ENCODE measurements at regions not wholly inside any gene's neighbourhood (a gene's known extent, or its start where the extent isn't known, plus 50 kb on each side); places are given as distances from the start of the nearest gene placed in this dataset.

GRCh38 chr13:26941345-26942174, 181.0 kb upstream of the GPR12 start:
- no peak overlapping the region for H3K27ac ChIP-seq (ENCODE audit: low read depth in 2 of 2, low read length in 2 of 2)
- no peak overlapping the region for H3K9ac ChIP-seq (ENCODE audit: low read length in 3 of 3)
- intact Hi-C loops (cut with DNase I) = no loop called here
- no peaks in the 10 kb centered on the region for H3K27me3 ChIP-seq (ENCODE audit: control insufficient read depth, insufficient read depth, low read length)
- no peaks in the 10 kb centered on the region for H3K4me1 ChIP-seq (ENCODE audit: control insufficient read depth in 2 of 3, insufficient read depth in 2 of 3, low read depth in 1 of 3, low read length in 3 of 3)
- no peaks in the 10 kb centered on the region for H3K36me3 ChIP-seq (ENCODE audit: control insufficient read depth in 2 of 3, insufficient read depth in 3 of 3, low read length in 3 of 3)
- no peak for TF ChIP-seq CTCF (IDR thresholded peaks at IDR 0.05; ENCODE audit: borderline replicate concordance, extremely low read depth, insufficient read depth)
- FAIRE-seq = no peak
- no peak overlapping the region for H3K4me3 ChIP-seq (ENCODE audit: low read length in 3 of 3)
- no peak for DNase-seq
- no peaks in the 10 kb centered on the region for H3K9me3 ChIP-seq (ENCODE audit: control insufficient read depth in 2 of 3, insufficient read depth in 1 of 3, low read length in 3 of 3)

DNA sequence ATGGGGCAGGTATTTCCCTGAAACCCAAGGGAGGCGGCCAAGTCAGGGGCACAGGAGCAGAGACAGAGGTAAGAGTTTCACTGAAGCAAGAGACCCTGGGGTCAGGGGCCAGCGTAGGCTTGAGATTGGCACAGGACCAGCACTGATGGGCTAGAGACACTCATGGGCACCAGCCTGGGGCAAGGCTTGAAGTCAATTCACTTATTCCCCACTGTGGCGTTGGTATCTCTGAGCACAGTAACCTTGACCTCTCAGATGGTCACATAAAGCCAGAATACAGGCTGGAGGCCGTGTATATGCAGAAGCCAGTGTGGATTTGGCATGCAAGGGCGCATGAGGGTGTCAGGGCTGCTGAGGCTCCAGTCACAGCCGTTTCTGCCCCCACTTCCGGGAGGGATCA, 173.5 kb upstream of the GPR12 start:
- no peaks in the 10 kb centered on the region for H3K4me1 ChIP-seq (ENCODE audit: control insufficient read depth in 2 of 3, insufficient read depth in 2 of 3, low read depth in 1 of 3, low read length in 3 of 3)
- H3K36me3 ChIP-seq (ENCODE audit: control insufficient read depth in 2 of 3, insufficient read depth in 3 of 3, low read length in 3 of 3) = no peaks in the 10 kb centered on the region
- TF ChIP-seq CTCF (IDR thresholded peaks at IDR 0.05; ENCODE audit: borderline replicate concordance, extremely low read depth, insufficient read depth) = no peak
- no peak overlapping the region for H3K27ac ChIP-seq (ENCODE audit: low read depth in 2 of 2, low read length in 2 of 2)
- H3K9me3 ChIP-seq (ENCODE audit: control insufficient read depth in 2 of 3, insufficient read depth in 1 of 3, low read length in 3 of 3) = no peaks in the 10 kb centered on the region
- intact Hi-C loops (cut with DNase I) = loop anchor here (10.0 kb wide), 1 partner anchor 219 kb away; no protein-coding TSS in a partner anchor
- no peak for DNase-seq
- H3K9ac ChIP-seq (ENCODE audit: low read length in 3 of 3) = no peak overlapping the region
- H3K4me3 ChIP-seq (ENCODE audit: low read length in 3 of 3) = no peak overlapping the region
- FAIRE-seq = no peak
- no peaks in the 10 kb centered on the region for H3K27me3 ChIP-seq (ENCODE audit: control insufficient read depth, insufficient read depth, low read length)

DNA sequence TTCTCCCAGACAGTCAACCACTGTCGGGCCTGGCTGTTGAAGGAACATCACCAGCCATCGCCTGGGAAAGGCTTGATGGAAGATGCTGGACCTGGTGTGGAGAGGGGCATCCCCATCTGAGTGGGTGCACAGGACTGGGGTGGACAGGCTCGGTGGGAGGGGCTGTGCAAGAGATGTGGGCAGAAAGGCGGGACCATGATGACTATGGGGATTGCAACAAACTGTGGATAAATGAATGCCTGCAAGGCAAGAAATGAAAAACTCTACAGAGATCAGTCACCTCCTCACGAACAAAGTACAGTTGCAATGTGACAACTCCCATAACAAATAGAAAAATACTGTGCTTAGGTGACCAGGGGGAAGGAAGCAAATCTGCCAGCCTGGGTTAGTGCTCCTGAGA, 171.9 kb upstream of the GPR12 start:
- TF ChIP-seq CTCF (IDR thresholded peaks at IDR 0.05; ENCODE audit: borderline replicate concordance, extremely low read depth, insufficient read depth) = no peak
- H3K27me3 ChIP-seq (ENCODE audit: control insufficient read depth, insufficient read depth, low read length) = no peaks in the 10 kb centered on the region
- H3K27ac ChIP-seq (ENCODE audit: low read depth in 2 of 2, low read length in 2 of 2) = no peak overlapping the region
- no peaks in the 10 kb centered on the region for H3K9me3 ChIP-seq (ENCODE audit: control insufficient read depth in 2 of 3, insufficient read depth in 1 of 3, low read length in 3 of 3)
- H3K4me1 ChIP-seq (ENCODE audit: control insufficient read depth in 2 of 3, insufficient read depth in 2 of 3, low read depth in 1 of 3, low read length in 3 of 3) = no peaks in the 10 kb centered on the region
- no peak for FAIRE-seq
- intact Hi-C loops (cut with DNase I) = loop anchor here (10.0 kb wide), 1 partner anchor 218 kb away; no protein-coding TSS in a partner anchor
- H3K36me3 ChIP-seq (ENCODE audit: control insufficient read depth in 2 of 3, insufficient read depth in 3 of 3, low read length in 3 of 3) = no peaks in the 10 kb centered on the region
- H3K9ac ChIP-seq (ENCODE audit: low read length in 3 of 3) = no peak overlapping the region
- no peak for DNase-seq
- H3K4me3 ChIP-seq (ENCODE audit: low read length in 3 of 3) = no peak overlapping the region

All from kidney (tissue), 13 donors.